ENCODE measurements at regions not wholly inside any gene's neighbourhood (a gene's known extent, or its start where the extent isn't known, plus 50 kb on each side); places are given as distances from the start of the nearest gene placed in this dataset.
"Not testable (repeated sequence)": the region's sequence is repeated elsewhere in the genome, so short reads cannot be mapped to it uniquely, and the experiment has no call there.

- no peak for DNase-seq
These were observed 952.7 kb downstream of the SLC4A3 start for GRCh38 chr2:220580113-220580512.

- DNase-seq, result no peak
These were observed 956.3 kb downstream of the SLC4A3 start for GRCh38 chr2:220583725-220584124.

DNA sequence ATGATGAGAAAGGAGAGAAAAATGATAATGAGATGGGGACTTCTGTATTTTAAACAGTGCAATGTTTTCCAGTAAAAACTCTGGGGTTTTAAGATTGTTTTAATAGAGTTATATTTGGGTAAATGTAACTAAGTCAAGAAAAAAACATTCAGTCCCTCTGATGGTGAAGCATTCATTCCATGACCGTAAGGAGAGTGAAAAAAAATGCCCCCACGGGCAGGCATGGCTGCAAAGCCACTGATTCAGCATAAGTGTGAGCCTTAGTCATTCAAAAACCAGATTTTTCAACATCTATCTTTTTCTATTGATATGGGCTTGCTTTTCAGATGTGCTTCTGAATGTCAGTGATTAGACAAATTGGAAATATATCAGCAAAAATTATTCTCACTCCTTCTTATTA lies 957.8 kb downstream of the SLC4A3 start:
- DNase-seq, result no peak

DNA sequence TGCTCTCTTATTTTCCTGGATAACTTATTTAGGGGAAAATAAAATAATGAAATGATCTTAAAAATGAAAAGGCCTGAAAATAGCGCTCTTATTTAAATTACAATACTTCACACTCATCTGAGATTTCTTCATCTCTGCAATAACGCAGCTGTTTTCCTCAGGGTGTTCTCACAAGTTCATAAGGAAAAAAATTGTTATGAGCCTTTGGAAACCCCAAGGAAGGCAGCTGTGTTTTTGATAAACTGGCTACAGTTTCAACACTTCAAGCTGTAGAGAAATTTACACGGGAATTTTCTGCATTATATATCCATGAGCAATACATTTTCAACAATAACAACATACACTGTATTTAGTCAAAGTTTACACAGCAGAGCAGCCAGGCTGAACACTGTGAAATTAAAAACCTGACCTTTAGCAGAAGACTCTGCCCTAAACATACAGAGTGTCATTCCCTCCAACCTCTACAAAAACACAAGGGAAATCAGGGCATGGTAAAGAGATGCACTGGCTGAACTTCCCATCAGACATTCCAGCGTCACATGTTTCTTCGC lies 959.6 kb downstream of the SLC4A3 start:
- DNase-seq, result no peak

DNA sequence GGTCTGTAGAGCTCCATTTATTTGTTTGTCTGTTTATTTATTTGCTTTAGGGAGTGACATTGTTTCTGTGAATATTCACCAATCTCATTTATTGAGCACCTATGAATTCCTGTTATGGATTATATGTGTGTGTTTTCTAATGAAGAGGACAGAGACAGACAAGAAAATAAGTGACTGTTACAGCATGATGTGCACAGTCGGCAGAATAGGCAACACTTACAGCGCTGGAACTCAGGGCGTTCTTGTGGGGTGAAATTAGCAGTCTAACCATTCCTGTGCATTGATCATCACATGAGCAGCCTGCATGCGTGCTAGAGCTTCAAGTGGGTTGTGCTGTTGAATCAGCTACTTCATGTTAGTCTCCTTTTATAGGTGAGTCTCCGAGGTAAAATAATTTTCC lies 960.7 kb downstream of the SLC4A3 start:
- DNase-seq, result no peak

GRCh38 chr2:220590476-220590875 lies 963.0 kb downstream of the SLC4A3 start:
- no peak for DNase-seq

GRCh38 chr2:220593526-220593925 lies 966.1 kb downstream of the SLC4A3 start:
- no peak for DNase-seq

DNA sequence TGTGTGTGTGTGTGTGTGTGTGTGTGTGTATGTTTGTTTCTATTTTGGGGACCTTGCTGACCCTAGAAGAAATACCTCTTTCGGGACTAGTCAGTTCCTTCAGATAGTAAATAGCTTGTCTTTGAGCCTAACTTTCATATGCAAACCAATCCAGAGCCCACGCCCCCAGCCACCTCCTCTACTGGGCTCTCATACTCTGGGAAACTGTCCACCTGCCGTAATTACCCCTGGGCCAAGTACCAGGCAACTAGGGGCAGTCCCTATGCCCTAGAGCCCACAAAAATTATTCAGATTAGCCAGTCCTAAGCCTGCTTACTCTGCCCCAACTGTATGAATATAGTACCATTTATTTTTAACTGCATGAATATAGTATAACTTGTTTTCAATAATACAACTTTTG lies 970.4 kb downstream of the EPHA4 start:
- no peak for DNase-seq

DNA sequence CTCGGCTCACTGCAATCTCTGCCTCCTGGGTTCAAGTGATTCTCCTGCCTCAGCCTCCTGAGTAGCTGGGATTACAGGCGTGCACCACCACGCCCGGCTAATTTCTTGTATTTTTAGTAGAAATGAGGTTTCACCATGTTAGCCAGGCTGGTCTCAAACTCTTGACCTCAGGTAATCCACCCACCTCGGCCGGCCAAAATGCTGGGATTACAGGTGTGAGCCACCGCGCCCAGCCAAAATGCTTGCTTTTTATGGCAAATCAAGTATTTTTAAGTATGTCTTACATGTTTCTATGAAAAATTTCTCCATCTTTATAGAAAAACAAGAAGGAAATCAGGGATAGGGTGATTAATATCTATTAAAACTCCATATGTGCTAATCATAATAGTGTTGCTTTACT lies 959.1 kb downstream of the EPHA4 start:
- not testable (repeated sequence) for DNase-seq

GRCh38 chr2:220614064-220614463 lies 958.0 kb downstream of the EPHA4 start:
- no peak for DNase-seq

DNA sequence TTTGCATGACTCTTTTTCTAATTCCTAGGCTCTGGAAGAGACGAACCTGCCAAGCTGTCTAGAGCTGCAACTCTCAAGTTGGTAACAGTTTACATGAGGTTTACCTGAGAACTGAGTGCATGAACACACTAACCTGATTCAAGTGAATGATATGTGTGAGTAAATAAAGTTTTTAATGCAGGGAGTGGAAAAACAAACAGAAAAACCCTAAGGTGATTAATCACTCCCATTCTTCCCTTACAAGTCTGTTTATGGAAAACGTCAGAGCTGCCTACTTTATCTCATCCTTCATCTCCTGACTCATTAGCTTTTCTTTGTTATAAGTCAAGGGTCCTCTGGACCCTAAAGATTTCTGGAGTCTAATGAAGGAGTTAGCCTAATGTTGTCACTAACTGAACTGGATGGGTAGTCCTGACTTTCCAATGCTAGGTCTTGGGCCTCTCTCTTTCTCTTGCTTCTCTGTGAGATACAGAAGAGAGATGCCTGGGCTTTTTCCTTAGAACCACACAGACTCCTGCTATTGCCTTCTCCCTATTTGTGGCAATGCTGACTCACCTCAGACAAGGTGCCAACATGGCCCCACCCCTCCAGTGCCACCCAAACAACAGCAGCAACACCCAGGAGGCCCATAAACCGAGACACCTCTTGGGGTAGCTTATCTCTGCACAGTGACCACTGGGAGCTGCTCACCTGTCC lies 952.4 kb downstream of the EPHA4 start:
- DNase-seq, result no peak

- no peak for DNase-seq
These were observed 945.5 kb downstream of the EPHA4 start for GRCh38 chr2:220626603-220627002.

DNA sequence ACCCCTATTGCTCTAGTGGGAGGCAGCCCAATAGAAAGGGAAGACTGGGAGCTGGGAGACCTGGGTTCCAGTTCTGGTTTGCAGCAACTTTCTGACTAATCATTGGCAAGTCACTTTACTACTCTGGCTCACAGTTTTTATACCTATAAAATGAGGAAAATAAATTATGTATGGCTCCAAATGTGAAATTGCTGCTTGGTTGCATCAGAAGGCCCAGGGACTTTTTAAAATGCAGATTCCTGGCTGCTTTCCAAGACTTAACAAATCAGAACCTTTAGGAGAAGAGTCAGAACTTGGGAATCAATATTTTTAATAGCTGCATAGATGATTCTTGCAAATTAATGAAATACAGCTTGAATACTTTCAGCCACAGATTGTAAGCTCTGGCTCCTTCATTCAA lies 943.9 kb downstream of the EPHA4 start:
- no peak for DNase-seq

- no peak for DNase-seq
These were observed 931.0 kb downstream of the EPHA4 start for GRCh38 chr2:220641137-220641536.

- DNase-seq, result no peak
These were observed 925.7 kb downstream of the EPHA4 start for GRCh38 chr2:220646424-220646823.

DNA sequence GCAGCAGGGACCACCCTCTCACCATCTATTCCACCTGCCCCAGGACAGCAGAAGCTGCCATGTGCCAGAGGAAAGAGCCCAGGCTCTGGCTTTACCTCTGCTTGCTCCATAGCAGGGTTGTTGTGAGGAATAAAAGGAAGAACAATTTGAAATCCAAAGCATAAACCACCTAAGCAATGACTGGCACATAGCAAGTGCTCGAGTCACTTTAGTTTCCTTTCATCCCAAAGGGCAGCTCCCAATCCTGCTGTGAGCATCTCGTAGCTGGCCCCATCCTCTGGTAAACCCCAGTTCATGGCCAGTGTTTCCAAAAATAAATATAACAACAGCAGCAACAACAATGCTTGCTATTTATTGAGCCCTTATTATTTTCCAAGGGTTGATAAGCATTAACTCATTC lies 923.5 kb downstream of the EPHA4 start:
- no peak for DNase-seq

DNA sequence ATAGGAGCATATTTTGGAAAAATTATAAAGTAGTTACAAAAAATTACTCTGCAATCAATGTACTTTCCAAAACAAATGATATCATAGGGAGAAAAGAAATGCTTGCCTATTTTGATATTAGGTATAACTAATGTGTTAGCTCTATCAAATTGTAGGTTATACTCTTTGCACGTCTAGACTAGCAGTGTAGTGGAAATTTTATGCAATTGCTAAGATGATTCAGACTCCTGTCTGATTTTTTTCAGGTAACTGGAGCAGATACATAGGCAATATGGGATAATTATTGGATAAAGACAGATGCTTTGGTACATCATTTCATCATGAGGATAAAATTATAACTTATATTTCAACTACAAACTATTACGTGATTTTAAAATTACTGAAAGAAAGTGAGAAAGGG lies 918.3 kb downstream of the EPHA4 start:
- no peak for DNase-seq

- no peak for DNase-seq
These were observed 917.8 kb downstream of the EPHA4 start for GRCh38 chr2:220654322-220654721.

GRCh38 chr2:220660277-220661145 lies 911.6 kb downstream of the EPHA4 start:
- no peak for DNase-seq

- DNase-seq, result no peak
These were observed 909.7 kb downstream of the EPHA4 start for GRCh38 chr2:220662431-220662830.

DNA sequence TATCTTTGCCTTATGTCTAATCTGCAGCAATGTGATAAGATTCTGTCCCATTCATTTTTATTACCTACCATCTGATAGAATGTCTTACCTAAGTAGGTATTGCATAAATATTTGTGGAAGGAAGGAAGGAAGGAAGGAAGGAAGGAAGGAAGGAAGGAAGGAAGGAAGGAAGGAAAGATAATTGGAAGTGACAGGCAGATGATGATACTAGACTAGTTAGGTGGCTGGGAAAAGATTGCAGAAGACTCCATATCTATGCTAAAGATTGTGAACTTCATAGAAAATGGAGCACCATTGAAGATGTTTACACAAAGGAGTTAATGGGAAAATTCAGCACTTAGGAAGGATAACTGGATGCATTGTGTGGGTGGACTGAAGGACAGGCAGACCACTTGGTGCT lies 909.0 kb downstream of the EPHA4 start:
- DNase-seq, result no peak

DNA sequence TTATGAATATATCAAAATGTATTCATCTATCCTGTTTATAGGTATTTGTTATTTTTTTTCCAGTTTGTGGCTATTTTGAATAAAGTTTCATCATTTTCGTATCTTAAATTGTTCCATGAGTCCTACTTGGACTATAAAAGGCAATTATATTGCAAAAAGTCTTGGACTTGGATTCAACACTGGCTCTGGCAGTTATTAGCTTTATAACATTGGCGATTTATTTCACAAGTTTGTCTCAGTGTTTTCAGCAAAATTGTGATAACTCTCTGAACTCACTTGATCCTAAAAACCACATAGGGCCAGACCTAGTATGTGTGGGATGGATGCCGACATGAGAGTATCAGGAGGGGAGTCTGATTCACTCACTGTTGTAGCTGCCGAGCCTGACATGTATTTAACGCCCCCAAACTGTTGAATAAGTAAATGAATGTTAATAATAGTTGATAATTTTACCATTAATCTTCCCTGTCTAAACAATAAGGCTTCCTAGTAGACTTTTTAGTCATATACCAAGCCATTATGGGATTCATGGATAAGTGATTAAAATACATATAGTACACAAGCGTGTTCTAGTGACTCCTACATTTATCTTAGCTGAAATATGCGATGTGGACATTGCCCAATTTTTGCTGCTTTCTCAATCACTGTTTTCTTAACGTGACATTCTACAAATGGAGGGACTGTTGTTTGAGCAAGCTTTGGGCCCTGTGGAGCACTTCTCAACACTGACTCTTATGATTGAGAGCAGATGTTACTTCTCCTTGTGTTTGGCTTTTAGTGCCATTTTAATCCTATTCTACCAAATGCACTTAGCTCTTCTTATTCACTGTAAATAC lies 907.6 kb downstream of the EPHA4 start:
- no peak for DNase-seq

DNA sequence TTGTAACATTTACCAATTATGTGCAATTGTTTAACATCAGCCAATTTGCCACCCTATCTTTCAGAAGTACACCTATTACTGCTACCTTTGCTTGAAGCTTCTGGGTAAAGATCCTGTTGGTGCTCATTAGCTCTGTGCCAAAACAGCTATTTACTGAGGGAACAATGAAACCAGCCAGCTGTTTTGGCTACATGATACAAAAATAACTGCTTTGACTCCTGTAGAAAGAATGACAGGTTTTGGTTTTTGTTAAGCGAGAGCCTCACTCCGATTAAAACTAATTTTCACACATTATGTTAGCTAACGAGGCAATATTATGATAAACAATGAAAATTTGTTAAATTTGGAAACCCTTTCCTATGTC lies 907.0 kb downstream of the EPHA4 start:
- DNase-seq, result no peak

Data from hippocampal formation (tissue), 2 donors.